GM19468 (cell line): ENCODE measurements at regions not wholly inside any gene's neighbourhood (a gene's known extent, or its start where the extent isn't known, plus 50 kb on each side); places are given as distances from the start of the nearest gene placed in this dataset.
"Not testable (repeated sequence)": the region's sequence is repeated elsewhere in the genome, so short reads cannot be mapped to it uniquely, and the experiment has no call there.

ENCODE experiments used
- ATAC-seq: cut with Tn5 transposase; IDR thresholded peaks from one replicate; pipeline ENCODE4 v1.9.1; 2021; ENCODE audit warnings: mild to moderate bottlenecking, moderate library complexity, moderate number of reproducible peaks; ENCODE audit not compliant: unreplicated experiment; ENCODE audit errors: extremely low read depth

GRCh38 chr13:104616990-104617389 is 1550.8 kb upstream of the SLC10A2 start:
- ATAC-seq: no peak

DNA sequence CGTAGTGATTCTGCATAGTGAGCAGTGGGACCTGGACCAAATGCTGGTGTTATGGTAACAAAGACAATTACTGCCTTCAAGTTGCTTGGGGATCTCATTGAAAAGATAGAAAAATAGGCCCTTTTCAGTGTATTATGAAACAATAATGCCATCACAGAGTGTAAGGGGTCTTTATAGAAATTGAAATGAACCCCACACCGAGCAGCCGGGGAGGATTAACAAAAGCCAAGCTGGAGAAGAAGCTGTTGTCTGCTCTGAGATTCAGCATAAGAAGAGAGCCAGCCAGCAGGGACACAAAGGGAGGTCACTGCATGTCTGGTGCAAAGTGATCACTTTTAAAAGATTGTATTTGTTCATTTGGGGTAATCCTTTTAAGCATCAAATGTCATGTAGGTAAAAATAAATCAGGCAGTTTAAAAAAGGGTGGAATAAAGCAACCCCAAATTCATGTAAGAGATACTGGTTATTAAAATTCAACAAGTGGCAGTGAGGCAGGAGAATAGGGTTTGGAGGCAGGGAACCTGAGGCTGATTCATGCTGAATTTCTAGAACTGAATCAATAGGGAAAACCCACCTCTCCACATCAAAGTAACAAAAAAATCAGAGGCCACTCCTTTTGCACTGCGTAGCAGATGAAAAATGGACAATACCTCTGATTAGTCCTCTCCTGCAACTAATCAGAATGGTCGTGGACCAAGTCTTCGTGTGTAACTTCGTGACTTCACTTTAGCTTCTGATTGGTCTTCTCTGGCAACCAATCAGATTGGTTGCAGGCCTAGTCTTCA is 1548.3 kb upstream of the SLC10A2 start:
- ATAC-seq: no peak

GRCh38 chr13:104608331-104608730 is 1542.1 kb upstream of the SLC10A2 start:
- no peak for ATAC-seq

DNA sequence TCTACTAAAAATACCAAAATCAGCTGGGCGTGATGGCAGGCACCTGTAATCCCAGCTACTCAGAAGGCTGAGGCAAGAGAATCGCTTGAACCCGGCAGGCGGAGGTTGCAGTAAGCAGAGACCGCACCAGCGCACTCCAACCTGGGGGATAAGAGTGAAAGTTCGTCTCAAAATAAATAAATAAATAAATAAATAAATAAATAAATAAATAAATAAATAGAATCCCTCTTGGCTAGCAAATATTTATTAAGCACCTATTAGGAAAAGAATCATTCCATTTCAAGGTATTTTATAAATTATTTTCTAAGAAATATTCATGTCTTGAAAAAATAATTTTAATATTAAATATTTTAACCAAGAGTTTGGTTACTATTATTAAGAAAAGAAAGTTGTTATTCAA is 1539.2 kb upstream of the SLC10A2 start:
- not testable (repeated sequence) for ATAC-seq

DNA sequence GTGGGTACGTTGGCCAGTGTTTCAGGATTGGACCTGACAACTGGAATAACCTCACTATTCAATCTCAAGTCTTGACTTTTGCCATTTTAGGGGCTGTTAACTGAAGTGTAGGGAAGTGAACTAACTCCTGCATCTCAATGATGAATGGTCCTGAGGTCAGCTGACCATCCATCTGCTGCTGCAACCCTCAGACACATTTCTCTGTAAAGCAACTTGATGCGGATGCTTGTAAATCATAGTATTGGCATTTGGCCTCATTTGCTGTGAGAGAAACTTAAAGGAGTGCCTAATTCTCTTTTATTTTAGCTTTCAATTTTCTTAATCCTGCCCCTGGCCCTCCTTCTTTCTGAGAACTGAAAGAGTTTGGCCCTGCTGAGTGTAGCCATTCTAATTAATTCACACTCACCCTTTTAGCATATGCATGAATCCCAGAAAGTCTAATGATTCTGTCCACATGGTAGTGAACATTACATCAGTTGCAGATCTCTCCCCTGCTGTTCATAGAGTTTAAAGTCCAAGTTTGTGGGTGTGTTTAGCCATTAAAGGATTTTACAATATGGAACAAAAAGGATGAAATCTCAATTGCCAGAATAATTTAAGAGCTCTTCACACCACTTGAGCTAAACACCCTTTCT is 1531.4 kb upstream of the SLC10A2 start:
- no peak for ATAC-seq

- ATAC-seq: no peak
These were observed 1529.3 kb upstream of the SLC10A2 start for GRCh38 chr13:104595511-104595910.

GRCh38 chr13:104594806-104595205 is 1528.6 kb upstream of the SLC10A2 start:
- no peak for ATAC-seq

DNA sequence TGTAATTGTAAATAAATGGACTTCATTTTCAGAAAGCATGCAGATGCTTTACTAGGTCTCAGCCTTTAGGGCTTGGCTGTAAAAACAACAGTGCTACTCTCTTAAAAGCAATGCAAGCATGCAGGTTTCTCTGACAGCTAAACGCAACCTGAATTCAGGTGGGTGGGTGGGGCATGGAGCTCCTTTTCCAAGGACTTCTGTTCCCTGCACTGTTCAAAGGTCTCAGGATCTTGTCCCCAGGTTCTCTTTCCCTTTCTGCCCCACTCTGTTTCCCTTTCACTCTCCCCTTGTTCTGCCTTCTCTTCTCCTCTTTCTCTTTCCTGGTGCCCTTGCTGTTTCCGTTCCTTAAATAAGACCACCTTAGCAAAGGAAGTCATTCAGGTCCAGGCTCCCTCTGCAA is 1527.5 kb upstream of the SLC10A2 start:
- ATAC-seq: no peak

GRCh38 chr13:104593251-104593576 is 1527.0 kb upstream of the SLC10A2 start:
- no peak for ATAC-seq

GRCh38 chr13:104592545-104593250 is 1526.5 kb upstream of the SLC10A2 start:
- ATAC-seq: no peak

DNA sequence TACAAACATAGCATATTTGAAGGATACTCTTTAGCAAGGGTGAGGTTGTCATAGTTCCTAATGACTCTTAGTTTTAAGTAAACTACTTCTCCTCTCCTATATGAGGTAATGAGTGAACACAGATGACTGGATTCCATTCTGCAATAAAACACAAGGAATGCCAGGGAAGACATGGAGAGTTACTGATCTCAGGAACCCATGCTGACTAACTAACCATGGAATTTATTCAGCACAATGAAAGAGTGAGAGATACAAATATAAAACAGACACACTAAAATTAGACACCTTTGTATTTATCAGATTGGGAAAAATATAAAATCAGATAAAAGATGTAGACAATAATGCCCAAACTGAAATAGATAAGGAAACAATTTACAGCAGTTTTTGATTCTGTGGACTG is 1525.9 kb upstream of the SLC10A2 start:
- ATAC-seq: no peak

GRCh38 chr13:104586051-104586746 is 1520.0 kb upstream of the SLC10A2 start:
- no peak for ATAC-seq

- ATAC-seq: no peak
These were observed 1518.3 kb upstream of the SLC10A2 start for GRCh38 chr13:104584481-104584880.

- no peak for ATAC-seq
These were observed 1514.7 kb upstream of the SLC10A2 start for GRCh38 chr13:104580931-104581330.

GRCh38 chr13:104577071-104577815 is 1511.0 kb upstream of the SLC10A2 start:
- no peak for ATAC-seq

DNA sequence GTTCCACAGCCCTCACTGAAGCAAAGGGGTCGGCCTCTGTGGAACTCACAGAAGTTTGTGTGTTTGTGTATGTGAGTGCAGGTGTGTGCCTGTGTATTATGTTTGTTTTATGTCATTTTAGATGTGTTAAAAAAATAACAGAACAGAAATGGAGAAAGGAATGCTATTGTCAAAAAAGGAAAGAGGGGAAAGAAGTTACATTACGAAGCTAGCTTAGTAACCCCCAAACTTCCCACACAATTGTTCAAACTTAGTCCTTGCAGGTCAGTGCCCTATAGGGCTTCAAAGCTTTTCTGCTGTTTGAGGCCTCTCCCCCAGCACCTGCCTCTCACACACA is 1505.6 kb upstream of the SLC10A2 start:
- ATAC-seq: no peak

- ATAC-seq: no peak
These were observed 1505.1 kb upstream of the SLC10A2 start for GRCh38 chr13:104571161-104571892.

DNA sequence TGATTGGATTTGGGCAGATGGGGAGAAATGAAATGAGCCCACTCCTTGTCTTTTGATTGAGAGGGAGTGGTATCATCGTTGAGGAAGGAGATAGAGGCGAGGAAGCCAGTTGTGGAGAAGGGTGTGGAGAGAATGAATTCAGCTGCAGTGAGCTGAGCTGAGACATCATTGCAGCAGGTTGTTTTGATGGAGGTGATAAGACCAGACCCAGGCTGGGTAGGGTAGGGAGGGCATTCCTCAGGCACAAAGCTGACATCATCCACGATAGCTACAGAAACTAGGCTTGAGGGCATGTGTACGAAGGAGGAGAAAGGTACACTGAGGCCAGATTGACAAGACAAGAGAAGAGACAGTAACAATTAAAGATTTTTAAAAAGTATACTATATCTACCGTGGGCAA is 1500.9 kb upstream of the SLC10A2 start:
- no peak for ATAC-seq

DNA sequence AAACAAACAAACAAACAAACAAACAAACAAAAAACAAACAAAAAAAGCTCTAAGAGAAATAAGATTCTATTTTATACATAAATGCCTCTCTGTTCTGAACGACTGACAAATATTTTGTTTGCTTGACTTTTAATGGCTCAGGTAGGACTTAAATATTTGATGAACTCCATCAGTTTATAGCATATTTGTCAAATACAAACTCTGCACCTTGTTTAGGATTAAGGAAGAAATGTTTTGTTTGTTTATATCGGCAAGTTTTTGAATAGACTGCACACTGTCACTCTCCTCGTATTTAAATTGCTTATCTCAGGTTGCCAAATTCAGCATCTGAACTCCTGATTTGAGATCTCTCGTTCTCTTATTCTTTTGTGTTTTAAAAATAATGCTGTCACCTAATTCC is 1499.7 kb upstream of the SLC10A2 start:
- no peak for ATAC-seq

- no peak for ATAC-seq
These were observed 1487.7 kb upstream of the SLC10A2 start for GRCh38 chr13:104553896-104554295.
